ENCODE measurements at regions not wholly inside any gene's neighbourhood (a gene's known extent, or its start where the extent isn't known, plus 50 kb on each side); places are given as distances from the start of the nearest gene placed in this dataset.

DNA sequence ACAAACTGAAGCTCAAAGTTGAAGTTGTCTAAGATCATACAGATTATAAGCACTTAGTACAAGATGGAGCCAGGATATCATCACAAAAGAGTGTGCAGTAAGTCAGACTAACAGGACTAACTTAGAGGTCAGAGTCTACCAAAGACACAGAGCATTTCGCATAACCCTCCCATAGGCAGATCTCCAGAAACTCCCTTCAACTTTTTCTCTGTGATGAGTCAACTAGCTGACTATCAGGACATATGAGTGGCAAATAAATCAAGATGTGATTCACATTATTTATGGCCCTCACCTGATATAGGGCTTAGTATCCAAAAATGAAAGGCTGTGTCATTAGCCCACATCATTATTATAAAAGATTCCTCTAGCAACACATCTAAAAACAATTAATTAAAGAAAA lies 484.6 kb downstream of the GALC start:
- H3K27ac ChIP-seq, result no peak overlapping the region
- no peak for DNase-seq (ENCODE audit: low spot score in 2 of 2)
- intact Hi-C loops (cut with DNase I; ENCODE audit: low total_unique reads), result no loop called here
- no peak overlapping the region for H3K4me3 ChIP-seq
- no peaks in the 10 kb centered on the region for H3K27me3 ChIP-seq
- TF ChIP-seq POLR2AphosphoS5 (IDR thresholded peaks at IDR 0.05), result no peak
- no peak for TF ChIP-seq POLR2A (IDR thresholded peaks at IDR 0.05)
- TF ChIP-seq, protein P1, sequence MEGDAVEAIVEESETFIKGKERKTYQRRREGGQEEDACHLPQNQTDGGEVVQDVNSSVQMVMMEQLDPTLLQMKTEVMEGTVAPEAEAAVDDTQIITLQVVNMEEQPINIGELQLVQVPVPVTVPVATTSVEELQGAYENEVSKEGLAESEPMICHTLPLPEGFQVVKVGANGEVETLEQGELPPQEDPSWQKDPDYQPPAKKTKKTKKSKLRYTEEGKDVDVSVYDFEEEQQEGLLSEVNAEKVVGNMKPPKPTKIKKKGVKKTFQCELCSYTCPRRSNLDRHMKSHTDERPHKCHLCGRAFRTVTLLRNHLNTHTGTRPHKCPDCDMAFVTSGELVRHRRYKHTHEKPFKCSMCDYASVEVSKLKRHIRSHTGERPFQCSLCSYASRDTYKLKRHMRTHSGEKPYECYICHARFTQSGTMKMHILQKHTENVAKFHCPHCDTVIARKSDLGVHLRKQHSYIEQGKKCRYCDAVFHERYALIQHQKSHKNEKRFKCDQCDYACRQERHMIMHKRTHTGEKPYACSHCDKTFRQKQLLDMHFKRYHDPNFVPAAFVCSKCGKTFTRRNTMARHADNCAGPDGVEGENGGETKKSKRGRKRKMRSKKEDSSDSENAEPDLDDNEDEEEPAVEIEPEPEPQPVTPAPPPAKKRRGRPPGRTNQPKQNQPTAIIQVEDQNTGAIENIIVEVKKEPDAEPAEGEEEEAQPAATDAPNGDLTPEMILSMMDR (IDR thresholded peaks at IDR 0.05), result no peak
- no peaks in the 10 kb centered on the region for H3K36me3 ChIP-seq
- no peaks in the 10 kb centered on the region for H3K4me1 ChIP-seq
- H3K9me3 ChIP-seq, result no peaks in the 10 kb centered on the region

DNA sequence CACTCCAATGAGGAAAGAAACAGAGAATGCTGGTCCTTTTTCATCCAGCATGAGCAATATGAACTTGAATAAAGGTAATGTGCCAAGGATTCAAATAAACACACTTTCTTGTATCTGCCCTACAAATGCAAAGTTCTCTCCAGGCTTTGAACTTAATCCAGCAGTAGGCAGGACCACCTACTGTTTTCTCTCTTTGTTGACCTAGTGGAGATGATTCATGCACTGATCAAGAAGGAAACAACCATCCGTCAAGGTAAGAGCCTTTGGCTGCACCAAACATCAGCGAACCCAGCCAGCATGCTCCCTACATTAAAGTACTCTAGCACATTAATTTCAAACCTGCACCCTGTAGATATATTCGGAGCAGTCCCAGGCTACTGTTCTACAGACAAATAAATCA lies 489.3 kb downstream of the GALC start:
- Histone ChIP-seq H3K9me3 (no peaks in the 10 kb centered on the region), H3K4me1 (no peaks in the 10 kb centered on the region), H3K36me3 (no peaks in the 10 kb centered on the region), H3K27me3 (no peaks in the 10 kb centered on the region), H3K4me3 (no peak overlapping the region), H3K27ac (no peak overlapping the region)
- TF ChIP-seq, protein P1 (IDR thresholded peaks at IDR 0.05), result no peak
- no peak for TF ChIP-seq POLR2AphosphoS5 (IDR thresholded peaks at IDR 0.05)
- TF ChIP-seq POLR2A (IDR thresholded peaks at IDR 0.05), result no peak
- DNase-seq (ENCODE audit: low spot score in 2 of 2), result no peak
- intact Hi-C loops (cut with DNase I; ENCODE audit: low total_unique reads), result no loop called here

DNA sequence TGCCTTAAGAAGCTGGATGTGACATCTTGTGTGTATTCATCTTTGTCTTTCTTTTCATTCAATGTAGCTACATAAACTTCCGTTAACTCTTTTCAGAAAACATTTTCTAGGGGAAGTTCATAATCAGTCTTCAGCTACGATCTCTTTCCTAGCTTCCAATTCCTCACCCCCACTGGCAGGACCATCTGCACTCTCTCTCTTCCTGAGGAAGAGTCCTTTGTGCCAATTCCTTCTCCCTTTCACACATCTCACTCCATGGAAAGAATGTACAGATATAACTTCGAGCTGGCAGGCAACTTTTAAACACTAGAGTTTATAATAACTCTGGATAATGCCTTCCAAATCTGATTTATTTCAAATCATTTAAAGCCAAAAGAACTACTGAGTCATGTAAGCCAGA lies 495.7 kb downstream of the GALC start:
- TF ChIP-seq POLR2A (IDR thresholded peaks at IDR 0.05) (no peak), POLR2AphosphoS5 (IDR thresholded peaks at IDR 0.05) (no peak)
- TF ChIP-seq, protein P1 (IDR thresholded peaks at IDR 0.05), result no peak
- intact Hi-C loops (cut with DNase I; ENCODE audit: low total_unique reads), result no loop called here
- DNase-seq (ENCODE audit: low spot score in 2 of 2), result no peak

DNA sequence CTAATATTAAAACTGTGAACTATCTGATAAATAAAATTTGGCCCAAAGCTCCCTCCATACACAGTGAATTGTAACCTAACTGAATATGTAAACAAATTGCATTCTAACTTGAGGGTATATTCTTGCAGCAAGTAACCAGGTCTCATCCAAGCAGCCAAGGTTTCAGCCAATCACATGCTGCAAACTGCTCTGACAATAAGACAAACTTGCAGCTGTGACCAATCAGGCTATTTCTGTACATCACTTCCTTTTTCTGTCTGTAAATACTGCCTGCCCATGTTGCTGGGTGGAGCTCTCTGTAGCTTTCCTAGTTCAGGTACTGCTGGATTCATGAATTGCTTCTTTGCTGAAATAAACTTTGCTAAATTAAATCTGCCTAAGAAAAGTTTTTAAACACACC lies 499.0 kb downstream of the GALC start:
- DNase-seq (ENCODE audit: low spot score in 2 of 2), result no peak

More for the DNA sequence above, 495.7 kb downstream of the GALC start:
- H3K27me3 ChIP-seq, result no peaks in the 10 kb centered on the region
- H3K4me3 ChIP-seq, result no peak overlapping the region
- H3K9me3 ChIP-seq, result no peaks in the 10 kb centered on the region
- H3K36me3 ChIP-seq, result no peaks in the 10 kb centered on the region
- no peaks in the 10 kb centered on the region for H3K4me1 ChIP-seq
- H3K27ac ChIP-seq, result no peak overlapping the region

DNA sequence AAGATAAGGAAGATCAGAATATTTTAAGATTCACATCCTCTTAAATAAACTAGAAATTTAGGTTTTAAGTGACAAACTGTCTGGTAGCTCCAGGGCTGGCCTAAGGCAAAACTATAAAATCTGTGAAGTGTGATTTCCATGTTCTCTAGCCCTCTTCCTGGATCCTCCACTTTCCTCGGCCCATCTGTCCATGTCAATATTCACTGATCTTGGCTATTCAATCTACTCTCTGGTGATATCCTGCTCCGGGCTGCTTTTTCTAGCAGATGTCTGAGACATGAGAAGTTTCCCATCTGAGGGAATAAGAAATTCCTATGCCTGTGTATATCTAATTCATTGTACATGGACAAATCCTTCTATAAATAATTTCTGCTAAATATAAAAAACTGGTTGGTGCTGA lies 500.4 kb downstream of the GALC start:
- H3K9me3 ChIP-seq, result no peaks in the 10 kb centered on the region
- no peak overlapping the region for H3K4me3 ChIP-seq
- H3K36me3 ChIP-seq, result no peaks in the 10 kb centered on the region
- no peak overlapping the region for H3K27ac ChIP-seq
- TF ChIP-seq, protein P1 (IDR thresholded peaks at IDR 0.05), result no peak
- TF ChIP-seq POLR2AphosphoS5 (IDR thresholded peaks at IDR 0.05) (no peak), POLR2A (IDR thresholded peaks at IDR 0.05) (no peak)
- no peaks in the 10 kb centered on the region for H3K27me3 ChIP-seq
- H3K4me1 ChIP-seq, result no peaks in the 10 kb centered on the region
- DNase-seq (ENCODE audit: low spot score in 2 of 2), result no peak
- intact Hi-C loops (cut with DNase I; ENCODE audit: low total_unique reads), result no loop called here

More for the DNA sequence above, 499.0 kb downstream of the GALC start:
- Histone ChIP-seq H3K4me1 (no peaks in the 10 kb centered on the region), H3K27me3 (no peaks in the 10 kb centered on the region), H3K9me3 (no peaks in the 10 kb centered on the region), H3K27ac (no peak overlapping the region), H3K4me3 (no peak overlapping the region), H3K36me3 (no peaks in the 10 kb centered on the region)
- intact Hi-C loops (cut with DNase I; ENCODE audit: low total_unique reads), result no loop called here
- TF ChIP-seq POLR2AphosphoS5 (IDR thresholded peaks at IDR 0.05) (no peak), POLR2A (IDR thresholded peaks at IDR 0.05) (no peak)
- TF ChIP-seq, protein P1 (IDR thresholded peaks at IDR 0.05), result no peak

All from breast epithelium (tissue), 4 donors.